Heart left ventricle (tissue), 16 donors: ENCODE measurements at regions not wholly inside any gene's neighbourhood (a gene's known extent, or its start where the extent isn't known, plus 50 kb on each side); places are given as distances from the start of the nearest gene placed in this dataset.

Source experiments
- ATAC-seq, 4 donors: fragments of 200-7000 bp; cut with Tn5 transposase; one replicate each; pipeline ENCODE4 v1.9.1; 2020 to 2022; ENCODE audit warnings: moderate library complexity in 4 of 4, mild to moderate bottlenecking in 3 of 4, moderate number of reproducible peaks in 1 of 4
- DNase-seq, 5 donors: peaks; one replicate each; pipeline ENCODE4 v3.0.0-alpha.2; 2020
- H3K27ac ChIP-seq, 12 donors: fragments of 200-600 bp; sonication (generic) in 4 of 12; one replicate each; pipeline versions ENCODE4 v1.5.0 to v1.8.0; 2016 to 2022; ENCODE audit warnings: mild to moderate bottlenecking in 2 of 12
- H3K27me3 ChIP-seq, 9 donors: fragments of 200-600 bp; sonication (generic) in 2 of 9; one replicate each; pipeline versions ENCODE4 v1.5.1 to v1.8.0; 2016 to 2022; ENCODE audit warnings: mild to moderate bottlenecking in 3 of 9
- H3K36me3 ChIP-seq, 9 donors: fragments of 200-600 bp; sonication (generic) in 2 of 9; one replicate each; pipeline versions ENCODE4 v1.5.0 to v1.8.0; 2018 to 2022; ENCODE audit warnings: mild to moderate bottlenecking in 2 of 9
- H3K4me1 ChIP-seq, 12 donors: fragments of 200-600 bp; sonication (generic) in 4 of 12; one replicate each; pipeline versions ENCODE4 v1.5.0 to v1.8.0; 2016 to 2022; ENCODE audit warnings: mild to moderate bottlenecking in 3 of 12
- H3K4me3 ChIP-seq, 12 donors: fragments of 200-600 bp; sonication (generic) in 4 of 12; one replicate each; pipeline versions ENCODE4 v1.5.0 to v1.8.0; 2017 to 2022; ENCODE audit warnings: mild to moderate bottlenecking in 9 of 12, moderate library complexity in 4 of 12
- H3K9me3 ChIP-seq, 12 donors: fragments of 200-600 bp; sonication (generic) in 4 of 12; one replicate each; pipeline versions ENCODE4 v1.5.0 to v1.8.0; 2016 to 2022; ENCODE audit warnings: mild to moderate bottlenecking in 1 of 12
- POLR2A ChIP-seq, 2 donors: fragments of 450-650 bp; IDR thresholded peaks; one replicate each; pipeline ENCODE4 v1.6.1; 2017; ENCODE audit warnings: antibody characterized with exemption in 2 of 2, mild to moderate bottlenecking in 2 of 2, moderate library complexity in 2 of 2
- WGBS, 4 donors: extraction: QIAGEN DNeasy Blood & Tissue Kit in 2 of 4; methylation state at CpG; one replicate each; pipeline versions ENCODE4 v1.1.5 to v1.1.7; 2013 to 2018; 5-methylcytosine and 5-hydroxymethylcytosine counted together
- intact Hi-C, 10 donors: fragments of 100-400 bp; cut with DNase I; formaldehyde crosslinking; loops; one replicate each; pipeline versions ENCODE4 v1.11.1 to v1.14.2; 2022
- TF ChIP-seq, protein P1 (sequence below), 12 donors: fragments of 200-600 bp; sonication (generic) in 4 of 12; IDR thresholded peaks; one replicate each; pipeline versions ENCODE4 v1.5.0 to v1.8.0; 2018 to 2022; ENCODE audit warnings: antibody characterized with exemption in 12 of 12, mild to moderate bottlenecking in 5 of 12
- donor health status: ischemic (EF 13 %, LVEDD 7.1; RV severe dilation, severe dysfunction).
- donor health status: healthy with polysubstance abuse.
- donor health status: DM: no; HTN: yes; CAD: no.
- donor health status: DM: no; HTN: no; CAD: no.
- donor health status: ischemic (EF 25% LVEDD 6.9; RV normal size, moderate dysfunction).
- donor health status: ischemic (EF 25% LVEDD 5.7; RV mildly dilated, moderate dysfunction).
- donor health status: healthy.
- donor health status: DM: yes; HTN: yes; CAD: no.
- donor health status: ischemic (EF 35%, LVEDD 5.7; RV mildly dilated, moderate dysfunction).
- donor health status: nonischemic (EF 11% LVEDD 7.7; RV severe dilation, severe dysfunction).
- donor health status: DM: yes; HTN: yes; CAD: no.
- donor health status: PGD.
- donor health status: ischemic (EF 29% LVEDD 5.4; RV normal size, mild dysfunction).
- donor health status: nonischemic (EF 23%, LVEDD 6.1; RV moderate dilation, normal function).

- Histone ChIP-seq H3K27me3 (peaks cover 0 to 17% (median 0%) of the 10 kb centered on the region in 9 donors), H3K4me3 (no peak overlapping the region), H3K4me1 (peaks cover 0 to 10% (median 0%) of the 10 kb centered on the region in 12 donors), H3K36me3 (no peaks in the 10 kb centered on the region), H3K9me3 (no peaks in the 10 kb centered on the region), H3K27ac (no peak overlapping the region)
- ATAC-seq = no peak
- 49 to 69% (median 65%) methylated on average over 2 of the region's 2 CpGs for WGBS, 4 donors
- intact Hi-C loops = no loop called here
- TF ChIP-seq, protein P1, sequence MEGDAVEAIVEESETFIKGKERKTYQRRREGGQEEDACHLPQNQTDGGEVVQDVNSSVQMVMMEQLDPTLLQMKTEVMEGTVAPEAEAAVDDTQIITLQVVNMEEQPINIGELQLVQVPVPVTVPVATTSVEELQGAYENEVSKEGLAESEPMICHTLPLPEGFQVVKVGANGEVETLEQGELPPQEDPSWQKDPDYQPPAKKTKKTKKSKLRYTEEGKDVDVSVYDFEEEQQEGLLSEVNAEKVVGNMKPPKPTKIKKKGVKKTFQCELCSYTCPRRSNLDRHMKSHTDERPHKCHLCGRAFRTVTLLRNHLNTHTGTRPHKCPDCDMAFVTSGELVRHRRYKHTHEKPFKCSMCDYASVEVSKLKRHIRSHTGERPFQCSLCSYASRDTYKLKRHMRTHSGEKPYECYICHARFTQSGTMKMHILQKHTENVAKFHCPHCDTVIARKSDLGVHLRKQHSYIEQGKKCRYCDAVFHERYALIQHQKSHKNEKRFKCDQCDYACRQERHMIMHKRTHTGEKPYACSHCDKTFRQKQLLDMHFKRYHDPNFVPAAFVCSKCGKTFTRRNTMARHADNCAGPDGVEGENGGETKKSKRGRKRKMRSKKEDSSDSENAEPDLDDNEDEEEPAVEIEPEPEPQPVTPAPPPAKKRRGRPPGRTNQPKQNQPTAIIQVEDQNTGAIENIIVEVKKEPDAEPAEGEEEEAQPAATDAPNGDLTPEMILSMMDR (IDR thresholded peaks at IDR 0.05) = no peak
- TF ChIP-seq POLR2A (IDR thresholded peaks at IDR 0.05) = no peak
- DNase-seq = no peak
Observed at GRCh38 chr9:78436873-78437272, 139.9 kb downstream of the PSAT1 start.

DNA sequence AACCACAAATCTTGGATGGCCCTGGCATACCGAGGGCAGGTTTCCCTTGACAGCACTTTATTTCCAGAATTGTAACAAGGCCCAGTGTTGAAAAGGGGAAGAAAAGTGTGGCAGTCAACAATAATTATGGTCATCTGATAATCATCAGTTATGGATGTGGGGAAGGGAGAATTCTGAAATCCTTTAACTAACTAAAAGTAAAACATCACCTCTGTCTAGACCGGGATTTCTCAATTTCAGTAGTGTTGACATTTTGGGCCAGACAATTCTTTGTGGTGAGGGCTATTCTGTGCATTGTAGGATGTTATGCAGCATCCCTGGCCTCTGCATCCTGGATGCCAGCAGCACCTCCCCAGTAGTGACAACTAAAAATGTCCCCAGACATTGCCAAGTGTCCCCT lies 140.4 kb downstream of the PSAT1 start:
- intact Hi-C loops = no loop called here
- TF ChIP-seq, protein P1 (IDR thresholded peaks at IDR 0.05) = no peak
- no peak for TF ChIP-seq POLR2A (IDR thresholded peaks at IDR 0.05)
- Histone ChIP-seq H3K27me3 (peaks cover 0 to 17% (median 0%) of the 10 kb centered on the region in 9 donors), H3K4me1 (peaks cover 0 to 10% (median 0%) of the 10 kb centered on the region in 12 donors), H3K4me3 (no peak overlapping the region), H3K9me3 (no peaks in the 10 kb centered on the region), H3K27ac (no peak overlapping the region), H3K36me3 (no peaks in the 10 kb centered on the region)
- DNase-seq (no peak), ATAC-seq (no peak)
- 77 to 83% (median 77%) methylated on average over 2 of the region's 2 CpGs for WGBS, 4 donors

- ATAC-seq (no peak), DNase-seq (no peak)
- Histone ChIP-seq H3K36me3 (no peaks in the 10 kb centered on the region), H3K4me1 (peaks cover 0 to 10% (median 0%) of the 10 kb centered on the region in 12 donors), H3K4me3 (no peak overlapping the region), H3K27me3 (peaks cover 0 to 17% (median 0%) of the 10 kb centered on the region in 9 donors), H3K27ac (no peak overlapping the region), H3K9me3 (no peaks in the 10 kb centered on the region)
- intact Hi-C loops = no loop called here
- TF ChIP-seq POLR2A (IDR thresholded peaks at IDR 0.05) = no peak
- TF ChIP-seq, protein P1 (IDR thresholded peaks at IDR 0.05) = no peak
- 82 to 85% (median 83%) methylated on average over 7 of the region's 7 CpGs for WGBS, 4 donors
Observed at GRCh38 chr9:78437806-78438205, 140.9 kb downstream of the PSAT1 start.

GRCh38 chr9:78438211-78438610 lies 141.3 kb downstream of the PSAT1 start:
- no peak overlapping the region for H3K27ac ChIP-seq
- H3K36me3 ChIP-seq = no peaks in the 10 kb centered on the region
- no peak for DNase-seq
- 57 to 70% (median 64%) methylated on average over 6 of the region's 6 CpGs for WGBS, 4 donors
- H3K9me3 ChIP-seq = no peaks in the 10 kb centered on the region
- peaks cover 0 to 10% (median 0%) of the 10 kb centered on the region in 12 donors for H3K4me1 ChIP-seq
- H3K27me3 ChIP-seq = peaks cover 0 to 17% (median 0%) of the 10 kb centered on the region in 9 donors
- intact Hi-C loops = no loop called here
- TF ChIP-seq POLR2A (IDR thresholded peaks at IDR 0.05) = no peak
- TF ChIP-seq, protein P1 (IDR thresholded peaks at IDR 0.05) = no peak
- no peak overlapping the region for H3K4me3 ChIP-seq
- no peak for ATAC-seq
